Epithelial cell of prostate (primary cell): ENCODE measurements at regions not wholly inside any gene's neighbourhood (a gene's known extent, or its start where the extent isn't known, plus 50 kb on each side); places are given as distances from the start of the nearest gene placed in this dataset.
"Not testable (repeated sequence)": the region's sequence is repeated elsewhere in the genome, so short reads cannot be mapped to it uniquely, and the experiment has no call there.

Source experiments
- DNase-seq: peaks from one replicate; pipeline ENCODE4 v3.0.0-alpha.2; 2011; ENCODE audit warnings: low read depth, low spot score
- H3K27ac ChIP-seq: fragments of 450-650 bp; 2 replicates; pipeline ENCODE4 v1.5.1; 2017; ENCODE audit warnings: mild to moderate bottlenecking

DNA sequence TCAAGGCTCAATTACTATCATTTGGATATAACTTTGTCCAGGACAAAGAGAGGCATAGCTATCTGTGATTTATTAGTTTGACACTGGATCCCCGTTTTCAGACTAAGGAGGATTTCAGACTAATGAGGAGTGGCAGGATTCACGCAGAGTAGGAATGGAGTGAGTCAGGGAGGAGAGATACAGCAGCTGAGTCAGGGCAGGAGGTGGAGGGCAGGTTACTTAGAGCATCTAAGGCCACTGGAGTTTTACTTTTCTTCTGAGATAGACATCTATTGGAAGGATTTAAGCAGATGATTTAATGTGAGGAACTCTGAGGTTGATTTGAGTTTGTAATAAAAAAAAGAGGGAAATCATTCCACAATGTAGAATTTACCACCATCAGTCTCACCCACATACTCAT, 110.6 kb downstream of the RPIA start:
- DNase-seq, result not testable (repeated sequence)
- H3K27ac ChIP-seq, result peak overlapping the region; percentile 10

DNA sequence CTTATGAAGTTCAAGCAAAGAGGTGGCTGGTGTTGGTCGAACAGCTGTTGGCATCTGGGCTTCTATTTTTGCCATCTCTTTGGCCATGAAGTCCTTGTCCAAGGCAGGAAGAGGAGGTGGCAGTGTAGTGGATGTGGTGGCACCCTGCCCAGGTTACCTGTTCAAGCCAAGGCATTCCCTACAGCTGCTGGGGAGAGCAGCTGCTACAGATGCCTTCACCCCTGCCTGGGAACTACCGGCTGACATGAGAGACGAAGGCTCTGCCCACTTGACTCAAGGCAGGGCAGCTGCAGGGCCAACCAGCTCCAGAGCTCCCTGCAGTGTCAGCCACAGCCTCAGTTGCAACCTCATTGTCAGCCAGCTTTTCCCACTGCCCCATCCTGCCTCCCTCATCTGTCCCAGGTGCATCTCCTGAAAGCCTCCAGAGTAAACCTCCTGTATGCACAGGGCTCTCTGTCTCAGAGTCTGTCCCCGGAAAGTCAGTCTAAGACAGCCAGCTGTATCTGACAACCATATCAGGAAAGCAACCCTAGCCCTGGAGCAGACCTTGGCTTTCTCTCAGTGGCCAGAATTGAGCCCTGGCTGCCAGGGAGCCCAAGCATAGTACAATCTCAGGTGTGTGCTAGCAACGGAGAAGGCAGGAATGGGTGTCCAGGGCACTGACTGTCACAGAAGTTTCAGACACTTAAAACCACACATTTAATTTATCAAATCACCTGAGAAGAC, 115.9 kb downstream of the RPIA start:
- peak overlapping the region; percentile 47 for H3K27ac ChIP-seq
- DNase-seq, result no peak

DNA sequence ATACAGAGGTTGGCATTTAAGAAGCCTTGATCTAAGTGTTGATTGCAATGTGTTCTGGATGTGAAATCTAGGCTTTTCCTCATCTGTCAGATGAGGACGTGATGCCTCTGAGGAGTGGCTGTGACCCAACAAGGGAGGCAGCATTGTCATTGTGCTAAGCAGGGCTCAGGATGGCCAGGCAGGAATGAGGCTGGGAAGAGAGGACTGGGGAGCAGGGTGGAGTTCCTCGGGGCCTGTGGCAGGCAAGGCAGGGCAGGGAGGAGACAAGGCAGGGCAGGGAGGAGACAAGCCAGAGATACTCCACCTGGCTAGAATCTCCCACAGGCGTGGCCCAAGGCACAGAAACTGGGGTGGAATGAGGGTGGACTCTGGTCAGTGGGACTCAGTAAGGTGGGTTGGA, 116.6 kb downstream of the RPIA start:
- H3K27ac ChIP-seq, result peak overlapping the region; percentile 47
- no peak for DNase-seq

DNA sequence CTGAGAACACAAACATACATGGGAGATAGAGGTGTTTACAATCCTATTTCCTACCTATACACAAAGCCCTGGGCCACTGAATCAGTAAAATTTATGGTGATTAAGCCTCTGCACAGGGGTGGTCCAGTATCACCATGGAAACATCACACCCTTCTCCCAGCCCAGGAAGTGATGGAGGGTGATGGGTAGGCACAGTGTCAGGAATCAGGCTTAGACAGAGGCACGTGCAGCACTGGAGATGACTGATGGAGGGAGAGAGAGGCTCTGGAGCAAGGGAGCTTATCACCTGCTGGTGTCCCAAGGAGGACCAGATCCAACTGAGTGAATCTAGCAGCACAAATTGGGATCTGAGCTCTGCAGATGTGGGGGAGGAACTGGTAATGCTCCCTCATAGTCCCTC, 117.2 kb downstream of the RPIA start:
- H3K27ac ChIP-seq, result peak overlapping the region; percentile 47
- no peak for DNase-seq

DNA sequence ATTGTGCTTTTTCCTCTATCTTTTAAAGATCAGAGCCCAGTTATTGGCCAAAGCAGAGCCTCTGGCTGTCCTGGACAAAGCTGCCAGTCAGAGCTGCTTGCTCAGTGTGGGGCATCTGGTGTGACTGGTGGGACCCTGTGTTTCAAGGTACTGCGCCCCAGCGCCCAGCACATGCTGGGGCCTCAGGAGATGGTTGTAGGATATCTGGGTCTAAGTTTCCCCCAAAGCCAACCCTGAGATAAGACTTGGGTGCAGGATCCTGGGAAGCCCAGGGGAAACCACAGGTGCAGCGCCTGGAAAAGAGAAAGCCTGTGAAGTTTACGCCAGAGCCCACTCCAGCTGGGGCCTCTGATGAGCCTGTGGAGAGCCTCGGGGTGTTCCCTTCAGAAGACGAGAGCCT, 117.7 kb downstream of the RPIA start:
- peak overlapping the region; percentile 47 for H3K27ac ChIP-seq
- DNase-seq, result no peak

DNA sequence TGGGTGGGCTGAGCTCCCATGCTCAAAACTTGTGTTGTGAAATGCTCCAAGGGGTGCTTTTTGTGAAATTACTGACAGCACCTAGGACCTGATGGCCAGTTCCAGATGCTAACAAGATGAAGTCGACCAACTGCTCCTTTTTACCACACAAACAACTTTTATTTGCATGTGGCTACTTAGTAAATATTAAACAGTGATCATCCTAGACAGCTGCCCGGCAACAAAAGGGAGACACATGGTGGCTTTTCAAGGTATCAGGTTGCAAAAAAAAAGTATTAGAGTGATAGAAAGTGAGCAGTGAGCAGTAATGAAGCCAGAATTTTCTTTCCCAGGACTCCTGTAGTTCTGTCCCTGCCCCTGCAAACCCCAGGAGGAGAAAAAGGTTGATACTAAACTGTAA, 118.5 kb downstream of the RPIA start:
- H3K27ac ChIP-seq, result no peak overlapping the region
- DNase-seq, result no peak

DNA sequence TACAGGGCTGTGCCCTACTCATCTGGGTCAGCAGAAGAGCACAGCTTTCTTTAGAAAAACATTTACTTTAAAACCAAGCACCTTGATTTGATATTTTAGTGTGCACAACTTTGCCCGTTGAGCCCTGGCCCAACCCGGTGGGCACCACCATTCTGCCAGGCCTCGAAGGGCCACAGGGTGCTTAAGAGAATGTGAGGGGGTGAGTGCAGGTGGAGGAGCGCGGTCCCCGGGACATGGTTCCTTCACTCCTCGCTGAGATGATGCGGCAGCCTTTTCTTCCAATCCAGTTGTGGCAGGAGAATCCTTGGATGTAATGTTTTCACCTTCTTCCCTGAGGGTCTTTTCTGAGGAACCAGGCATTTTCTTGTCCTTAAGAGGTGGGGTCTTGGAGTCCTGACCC, 119.0 kb downstream of the RPIA start:
- no peak overlapping the region for H3K27ac ChIP-seq
- DNase-seq, result no peak

DNA sequence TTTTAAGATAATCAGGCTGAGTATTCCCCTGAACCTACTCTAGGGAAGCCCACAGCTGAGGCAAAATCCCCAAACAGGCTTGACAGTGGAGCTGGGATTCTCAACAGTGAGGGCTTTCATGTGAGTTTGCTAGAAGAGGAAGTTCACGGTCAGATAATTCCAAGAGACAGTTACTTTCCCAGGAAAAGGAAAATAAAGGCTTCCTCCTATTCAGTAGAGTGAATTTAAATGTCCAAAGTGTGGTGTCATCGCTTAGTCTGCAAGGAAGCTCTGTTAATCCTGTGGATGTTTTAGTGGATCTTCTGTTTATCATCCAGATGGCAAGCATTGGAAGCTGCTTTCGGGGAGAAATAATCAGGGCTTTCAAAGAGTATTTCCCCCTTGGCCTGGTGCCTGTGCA, 119.8 kb downstream of the RPIA start:
- DNase-seq, result no peak
- H3K27ac ChIP-seq, result no peak overlapping the region

DNA sequence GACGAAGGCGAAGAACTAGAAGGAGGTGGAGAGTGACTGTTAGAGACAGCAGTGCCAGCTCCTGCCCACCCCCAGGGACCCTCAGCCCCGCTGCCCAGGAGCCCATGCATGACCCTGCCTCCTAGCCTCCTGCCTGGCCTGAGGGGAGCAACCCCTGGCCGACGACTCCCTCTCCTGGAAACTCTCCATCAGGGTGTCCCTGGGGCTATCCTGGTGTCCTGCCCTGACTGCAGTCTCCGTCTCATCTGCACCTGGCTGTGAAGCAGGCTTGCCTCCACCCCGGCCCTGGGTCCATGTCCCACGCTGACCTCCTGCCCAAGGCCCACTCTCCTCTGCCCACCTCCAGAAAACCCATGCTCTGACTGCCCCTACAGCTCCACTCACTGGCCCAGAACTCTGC, 120.2 kb downstream of the RPIA start:
- H3K27ac ChIP-seq, result no peak overlapping the region
- no peak for DNase-seq

DNA sequence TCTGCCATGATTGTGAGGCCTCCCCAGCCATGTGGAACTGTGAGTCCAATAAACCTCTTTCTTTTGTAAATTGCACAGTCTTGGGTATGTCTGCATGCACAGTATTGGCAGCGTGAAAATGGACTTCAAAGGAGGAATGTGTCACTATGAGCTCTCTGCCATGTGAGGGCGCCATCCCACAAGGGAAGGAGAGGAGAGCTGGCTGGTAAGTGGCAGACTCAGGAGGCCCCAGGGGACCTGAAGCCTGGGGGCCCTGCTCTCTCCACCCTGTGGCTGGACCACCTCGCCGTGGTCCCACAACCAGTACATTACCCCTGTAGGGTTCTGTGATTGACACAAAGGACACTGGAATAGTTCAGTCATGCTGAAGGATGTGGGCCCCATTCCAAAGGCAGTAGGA, 122.1 kb downstream of the RPIA start:
- H3K27ac ChIP-seq, result no peak overlapping the region
- no peak for DNase-seq

DNA sequence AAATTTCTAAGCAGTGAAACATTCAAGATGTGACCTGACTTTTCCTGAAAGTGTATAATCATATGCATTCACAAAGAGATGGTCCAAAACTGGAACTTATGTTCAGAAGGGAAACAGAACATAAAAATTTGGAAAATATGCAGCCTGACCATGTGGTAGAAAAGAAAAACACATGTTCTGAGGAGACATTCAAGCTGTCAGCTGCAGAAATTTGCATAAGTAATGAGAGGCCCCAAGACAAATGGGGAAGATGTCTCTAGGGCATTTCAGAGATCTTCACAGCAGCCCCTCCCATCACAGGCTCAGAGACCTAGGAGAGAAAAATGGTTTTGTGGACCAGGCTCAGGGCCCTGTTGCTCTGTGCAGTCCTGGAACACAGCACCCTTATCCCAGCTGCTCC, 123.8 kb downstream of the RPIA start:
- DNase-seq, result no peak
- no peak overlapping the region for H3K27ac ChIP-seq

DNA sequence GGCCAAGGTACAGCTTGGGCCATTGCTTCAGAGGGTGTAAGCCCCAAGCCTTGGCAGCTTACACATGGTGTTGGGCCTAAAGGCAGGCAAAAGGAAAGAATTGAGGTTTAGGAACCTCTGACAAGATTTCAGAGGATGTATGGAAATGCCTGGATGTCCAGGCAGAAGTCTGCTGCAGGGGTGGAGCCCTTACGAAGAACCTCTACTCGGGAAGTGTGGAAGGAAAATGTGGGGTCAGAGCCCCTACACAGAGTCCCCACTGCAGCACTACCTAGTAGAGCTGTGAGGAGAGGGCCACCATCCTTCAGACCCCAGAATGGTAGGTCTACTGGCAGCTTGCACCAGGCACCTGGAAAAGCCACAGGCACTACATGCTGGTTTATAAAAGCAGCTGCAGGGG, 124.2 kb downstream of the RPIA start:
- no peak overlapping the region for H3K27ac ChIP-seq
- no peak for DNase-seq

DNA sequence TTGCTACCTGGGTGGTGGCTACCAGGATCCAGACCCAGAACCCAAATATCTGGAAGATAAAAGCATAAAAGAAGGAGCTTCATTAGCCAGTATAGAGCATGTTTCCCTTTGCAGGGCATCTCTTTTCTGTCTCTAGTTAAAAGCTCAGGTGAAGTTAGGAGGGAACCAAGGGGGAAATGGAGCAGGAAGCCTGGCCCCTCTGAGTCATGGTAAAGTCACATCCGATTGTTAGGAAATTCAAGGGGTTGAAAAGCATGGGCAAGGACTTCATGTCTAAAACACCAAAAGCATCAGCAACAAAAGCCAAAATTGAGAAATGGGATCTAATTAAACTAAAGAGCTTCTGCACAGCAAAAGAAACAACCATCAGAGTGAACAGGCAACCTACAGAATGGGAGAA, 126.9 kb downstream of the RPIA start:
- no peak for DNase-seq
- peak overlapping the region; percentile 78 for H3K27ac ChIP-seq

DNA sequence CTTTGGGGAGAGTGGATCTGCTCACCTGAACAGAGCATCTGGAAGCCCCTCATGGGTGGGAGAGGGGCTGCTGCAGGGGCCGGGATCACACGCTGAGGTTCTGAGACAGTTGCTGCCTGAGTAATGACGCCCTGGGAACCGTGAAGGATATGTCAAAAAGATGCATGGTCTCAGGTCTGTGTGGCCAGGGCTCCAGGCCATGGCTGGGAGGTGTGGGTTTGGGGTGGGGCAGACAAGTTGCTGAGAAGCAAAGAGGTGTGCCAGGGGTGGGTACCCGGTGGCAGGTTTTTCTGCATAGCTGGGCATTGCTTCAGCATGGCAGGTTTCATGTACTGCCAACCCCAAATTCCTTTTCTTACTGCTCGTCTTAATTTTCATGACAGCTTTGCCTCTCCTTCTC, 133.5 kb downstream of the RPIA start:
- H3K27ac ChIP-seq, result peak overlapping the region; percentile 48
- DNase-seq, result peak; percentile 44

DNA sequence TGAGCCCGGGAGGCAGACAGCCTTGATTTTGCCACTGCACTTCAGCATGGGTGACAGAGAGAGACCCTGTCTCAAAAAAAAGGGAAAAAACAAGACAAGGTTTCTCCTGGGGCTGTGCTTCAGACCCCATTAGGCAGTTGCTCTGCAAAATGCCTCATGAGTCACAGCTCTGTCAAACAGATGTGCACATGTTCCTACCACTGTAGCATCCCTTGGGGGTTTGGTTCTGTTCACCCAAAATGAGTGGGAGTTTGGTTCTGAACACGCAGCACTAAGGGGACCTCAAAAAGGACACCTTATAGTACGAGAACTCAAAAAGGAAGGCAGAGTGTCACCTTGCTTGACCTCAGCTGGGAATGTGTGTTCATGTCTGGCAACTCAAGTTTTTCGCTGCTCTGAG, 134.9 kb downstream of the RPIA start:
- H3K27ac ChIP-seq, result no peak overlapping the region
- no peak for DNase-seq

DNA sequence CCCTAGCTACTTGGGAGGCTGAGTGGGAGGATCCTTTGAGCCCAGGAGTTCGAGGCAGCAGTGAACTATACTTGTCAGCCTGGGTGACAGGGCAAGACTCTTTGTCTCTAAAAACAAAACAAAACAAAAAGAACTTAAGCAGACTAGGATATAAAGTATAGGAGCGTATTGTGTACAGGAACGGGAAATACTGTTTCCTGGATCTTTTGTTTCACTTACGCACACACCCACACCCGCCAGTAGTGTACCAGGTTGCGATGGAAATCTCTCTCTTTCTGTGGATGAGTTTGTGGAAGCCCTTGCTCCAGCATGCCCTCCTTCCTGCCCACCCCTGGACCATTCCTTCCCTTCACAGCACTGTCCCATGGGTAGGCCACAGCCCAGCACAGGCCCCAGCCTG, 136.3 kb downstream of the RPIA start:
- no peak for DNase-seq
- no peak overlapping the region for H3K27ac ChIP-seq

DNA sequence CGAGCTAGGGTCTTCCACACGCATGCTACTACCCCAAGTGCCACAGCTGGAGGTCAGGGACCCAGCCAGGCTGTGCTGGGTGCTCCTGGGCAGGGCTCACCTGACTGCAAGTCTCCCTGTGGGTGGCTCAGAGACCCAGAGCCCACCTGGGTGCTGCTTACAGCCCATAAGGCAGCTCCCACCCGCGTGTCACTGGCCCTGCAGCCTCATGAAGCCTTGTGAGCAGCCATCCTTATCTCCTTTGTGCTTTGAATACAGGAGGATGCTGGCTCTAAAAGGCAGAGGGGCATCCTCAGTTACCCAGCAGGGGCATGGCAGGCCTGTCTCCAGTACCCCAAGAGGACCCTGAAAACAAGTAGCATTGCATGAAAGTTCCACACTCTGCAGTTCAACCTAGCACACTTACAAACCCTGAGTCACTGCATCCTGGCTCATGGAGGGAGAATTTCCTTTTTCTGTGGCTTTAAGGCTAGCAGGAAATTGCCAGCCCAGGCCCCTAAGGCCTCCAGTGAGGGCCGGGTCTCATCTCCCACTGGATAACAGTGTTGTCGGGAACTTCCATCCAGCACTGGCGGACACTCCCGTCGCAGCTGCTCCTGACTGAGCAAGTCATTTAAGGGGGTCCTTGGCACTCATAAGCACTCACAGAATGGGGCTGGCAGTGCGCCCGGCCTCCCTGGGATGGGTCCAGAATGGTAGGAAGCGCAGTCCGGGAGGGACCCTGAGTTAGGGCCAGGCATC, 137.1 kb downstream of the RPIA start:
- DNase-seq, result no peak
- H3K27ac ChIP-seq, result no peak overlapping the region

DNA sequence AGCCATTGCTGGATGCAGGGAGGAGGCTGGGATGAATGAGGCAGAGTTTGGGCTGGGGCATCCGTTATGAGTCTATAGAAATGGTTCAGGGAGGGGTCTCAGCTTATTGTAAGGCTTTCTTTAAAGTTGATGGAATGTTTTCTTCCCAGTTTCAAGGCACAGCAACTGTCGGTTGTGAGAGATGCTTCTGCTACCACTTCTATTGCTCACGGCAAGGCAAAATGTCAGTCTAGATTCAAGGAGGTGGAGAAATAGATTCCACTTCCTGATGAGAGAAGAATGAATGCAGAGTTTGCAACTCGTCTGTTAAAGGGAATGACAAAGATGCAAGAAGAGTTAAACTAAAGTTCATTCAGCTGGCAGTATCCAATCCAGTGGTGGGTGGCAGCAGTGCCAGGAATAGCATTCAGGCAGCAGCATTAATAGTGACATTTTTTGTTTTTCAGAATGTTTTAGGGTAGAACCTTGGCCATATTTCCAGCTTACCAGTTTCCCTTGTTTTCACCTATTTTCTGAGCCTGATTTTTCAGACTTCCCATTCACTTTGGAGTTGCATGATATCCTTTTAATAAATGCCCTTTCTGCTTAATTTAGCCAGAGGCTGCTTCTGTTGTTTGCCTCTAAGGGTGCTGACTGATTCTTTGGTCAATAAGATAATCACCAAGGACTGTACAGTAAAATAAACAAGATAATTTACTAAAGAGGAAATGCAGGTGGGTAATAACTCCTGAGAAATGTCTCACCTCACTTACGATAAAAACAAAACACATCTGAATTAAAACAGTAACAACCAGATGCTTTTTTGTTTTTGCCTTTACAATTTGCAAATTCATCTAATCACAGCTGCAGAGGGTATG, 138.4 kb downstream of the RPIA start:
- H3K27ac ChIP-seq, result no peak overlapping the region
- no peak for DNase-seq

DNA sequence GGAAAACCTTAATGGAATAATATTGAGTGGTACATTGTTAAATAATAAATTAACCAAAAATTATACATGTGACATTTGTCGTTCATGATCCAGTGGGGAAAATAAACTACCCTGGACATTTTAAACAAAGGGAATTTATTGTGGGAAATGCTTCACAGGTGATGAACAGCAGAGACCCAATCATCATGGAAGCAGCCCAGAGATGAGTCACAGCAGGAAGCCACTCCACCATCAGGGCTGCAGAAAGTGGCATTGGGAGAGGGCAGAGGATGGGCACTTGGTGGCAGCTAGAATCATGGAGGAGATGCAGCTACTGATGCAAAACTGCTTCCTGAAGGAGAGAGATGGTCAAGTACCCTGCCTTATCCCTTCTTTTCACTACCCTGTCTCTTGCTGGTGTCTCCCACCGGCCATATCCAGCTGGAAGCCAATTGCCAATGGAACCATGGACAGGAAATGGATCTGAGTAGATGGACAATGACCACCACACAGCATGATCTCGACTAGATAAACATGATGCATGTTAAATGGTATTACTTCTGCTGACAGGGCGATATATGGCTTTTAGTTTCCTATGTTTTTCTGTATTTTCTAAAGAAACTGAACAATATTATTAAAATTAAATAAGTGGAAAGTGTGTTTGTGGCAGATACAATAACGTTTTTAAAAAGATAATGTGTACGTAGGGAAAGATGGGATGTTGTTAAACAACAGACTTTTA, 139.8 kb downstream of the RPIA start:
- DNase-seq, result no peak

DNA sequence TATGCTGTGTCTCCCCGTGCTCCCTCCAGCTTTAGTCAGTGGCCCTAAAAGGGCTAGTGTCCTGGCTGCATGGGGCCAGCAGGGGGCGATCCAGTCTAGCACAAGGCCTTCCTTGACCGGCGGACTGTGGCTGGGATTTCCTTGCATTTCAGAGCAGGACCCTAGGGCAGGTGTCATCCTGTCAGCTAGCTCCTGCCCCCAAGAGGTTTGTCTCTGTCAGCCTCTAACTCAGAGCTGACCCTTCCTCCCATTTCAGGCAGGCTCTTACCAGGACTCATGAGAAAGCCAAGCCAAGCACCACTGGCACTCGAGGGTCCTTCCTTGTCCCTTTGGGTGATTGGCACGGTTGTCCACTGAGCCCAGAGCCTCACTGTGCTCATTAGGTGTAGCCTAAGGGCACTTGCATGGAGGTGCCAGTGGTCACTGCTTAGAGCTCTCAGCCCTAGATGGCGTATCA, 140.3 kb downstream of the RPIA start:
- DNase-seq, result no peak
- no peak overlapping the region for H3K27ac ChIP-seq

More for the DNA sequence above, 139.8 kb downstream of the RPIA start:
- H3K27ac ChIP-seq, result no peak overlapping the region
